HL-60 (cell line): ENCODE measurements at regions not wholly inside any gene's neighbourhood (a gene's known extent, or its start where the extent isn't known, plus 50 kb on each side); places are given as distances from the start of the nearest gene placed in this dataset.

Experiments
- DNase-seq, 2 experiments: peaks; one replicate each; pipeline ENCODE4 v3.0.0-alpha.2; 2010 to 2020; ENCODE audit warnings: low read depth in 1 of 2, low spot score in 1 of 2
- H3K27ac ChIP-seq: fragments of 250-450 bp; sonication (Bioruptor Pico); replicated peaks from 2 replicates; pipeline ENCODE4 v1.5.1; 2020; ENCODE audit warnings: mild to moderate bottlenecking, moderate library complexity
- H3K27me3 ChIP-seq: fragments of 250-450 bp; sonication (Bioruptor Pico); 2 replicates; pipeline ENCODE4 v1.5.1; 2021; ENCODE audit warnings: mild to moderate bottlenecking, moderate library complexity; ENCODE audit not compliant: insufficient read depth, poor library complexity, severe bottlenecking
- H3K4me3 ChIP-seq: replicated peaks from 2 replicates; pipeline ENCODE4 v1.5.1; 2011; ENCODE audit warnings: mild to moderate bottlenecking, control low read depth, low read length; ENCODE audit not compliant: insufficient read depth
- CTCF ChIP-seq: IDR thresholded peaks from one replicate; pipeline ENCODE4 v1.5.1; 2011; ENCODE audit warnings: low read length, control low read depth, inconsistent platforms; ENCODE audit not compliant: insufficient read depth
- GABPA ChIP-seq: IDR thresholded peaks from 2 replicates; pipeline ENCODE4 v1.6.1; 2012; ENCODE audit warnings: low read depth
- POLR2AphosphoS5 ChIP-seq: IDR thresholded peaks from 2 replicates; pipeline ENCODE4 v1.6.1; 2012; ENCODE audit warnings: low read depth
- REST ChIP-seq: IDR thresholded peaks from 2 replicates; pipeline ENCODE4 v1.6.1; 2012; ENCODE audit warnings: low read depth; ENCODE audit not compliant: insufficient replicate concordance
- SPI1 ChIP-seq: IDR thresholded peaks from 2 replicates; pipeline ENCODE4 v1.6.1; 2012; ENCODE audit warnings: low read depth, mild to moderate bottlenecking, borderline replicate concordance

- TF ChIP-seq SPI1 (no peak), GABPA (no peak), CTCF (no peak), REST (no peak), POLR2AphosphoS5 (no peak)
- Histone ChIP-seq H3K27ac (no peak overlapping the region), H3K27me3 (no peaks in the 10 kb centered on the region), H3K4me3 (no peak overlapping the region)
- no peak for DNase-seq
These were observed 170.8 kb downstream of the S1PR1 start for GRCh38 chr1:101407505-101408211.

- TF ChIP-seq GABPA (no peak), CTCF (no peak), POLR2AphosphoS5 (no peak), REST (no peak), SPI1 (no peak)
- no peak overlapping the region for H3K27ac ChIP-seq
- H3K27me3 ChIP-seq: no peaks in the 10 kb centered on the region
- no peak overlapping the region for H3K4me3 ChIP-seq
- DNase-seq: no peak
These were observed 171.6 kb downstream of the S1PR1 start for GRCh38 chr1:101408212-101409042.

GRCh38 chr1:101409102-101409501, 172.3 kb downstream of the S1PR1 start:
- Histone ChIP-seq H3K27me3 (no peaks in the 10 kb centered on the region), H3K27ac (no peak overlapping the region), H3K4me3 (no peak overlapping the region)
- TF ChIP-seq POLR2AphosphoS5: no peak
- TF ChIP-seq GABPA: no peak
- no peak for TF ChIP-seq CTCF
- no peak for TF ChIP-seq REST
- no peak for TF ChIP-seq SPI1
- DNase-seq: no peak
